ENCODE measurements at regions not wholly inside any gene's neighbourhood (a gene's known extent, or its start where the extent isn't known, plus 50 kb on each side); places are given as distances from the start of the nearest gene placed in this dataset.

DNA sequence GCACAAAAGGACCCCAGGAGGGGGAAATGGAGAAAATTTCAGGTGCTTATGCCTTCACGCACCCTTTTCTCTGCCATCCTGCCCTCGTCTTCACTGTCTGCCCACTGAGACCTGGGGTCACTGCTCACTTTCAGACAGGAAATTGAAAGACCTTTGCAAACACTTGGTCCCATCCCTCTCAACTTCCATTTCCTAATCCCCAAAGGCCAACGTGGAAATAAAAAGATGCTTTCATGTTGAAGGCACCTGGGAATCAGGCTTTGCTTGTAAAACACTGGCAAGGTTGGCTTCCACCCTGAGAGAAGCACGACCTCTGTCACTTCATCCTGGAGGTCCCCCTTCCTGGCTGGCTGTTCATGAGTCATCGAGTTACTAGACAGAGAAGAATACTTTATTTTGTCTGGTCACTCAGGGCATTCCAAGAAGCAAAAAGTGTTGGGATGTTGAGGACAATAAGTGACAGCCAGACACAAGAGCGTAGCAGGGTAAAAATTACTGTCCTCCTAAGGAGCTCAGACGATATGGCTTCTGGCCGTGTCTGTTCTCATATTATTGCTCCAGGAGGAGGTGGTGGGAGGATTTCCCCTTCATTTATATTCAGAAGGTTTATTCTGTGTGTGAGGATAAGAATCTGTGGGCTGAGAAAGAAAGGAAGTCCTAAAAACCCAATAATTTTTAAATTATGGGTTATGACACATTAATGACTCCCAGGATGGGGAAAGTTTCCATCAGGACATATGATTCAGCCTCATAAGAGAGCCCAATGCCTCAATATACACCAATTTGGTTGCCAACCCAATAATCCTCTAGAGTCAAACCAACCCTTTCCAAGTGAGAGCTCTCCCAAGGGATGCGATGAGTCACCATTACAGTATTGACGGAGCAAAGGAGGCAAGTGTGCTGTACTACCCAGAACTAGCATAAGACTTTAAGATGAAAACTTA lies 409.0 kb downstream of the COG6 start:
- Histone ChIP-seq H3K79me2 (ENCODE audit: low read depth) (no peaks in the 10 kb centered on the region), H3K27me3 (no peaks in the 10 kb centered on the region), H3K9ac (no peak overlapping the region), H3F3A (ENCODE audit: low read depth) (no peaks in the 10 kb centered on the region), H3K4me1 (no peaks in the 10 kb centered on the region), H3K27ac (no peak overlapping the region), H2AFZ (replicated peaks) (no peak overlapping the region), H3K36me3 (no peaks in the 10 kb centered on the region), H3K4me3 (no peak overlapping the region), H4K20me1 (ENCODE audit: low read depth) (no peaks in the 10 kb centered on the region), H3K9me3 (ENCODE audit: low read depth) (no peaks in the 10 kb centered on the region), H3K4me2 (no peak overlapping the region)
- Mint-ChIP-seq H3K9me3 (no peaks in the 10 kb centered on the region), H3K36me3 (no peaks in the 10 kb centered on the region), H3K4me3 (no peak overlapping the region), H3K27me3 (ENCODE audit: insufficient read depth, low read depth) (peaks cover 4% of the 10 kb centered on the region), H3K4me1 (peaks cover 11% of the 10 kb centered on the region), H3K27ac (no peak overlapping the region)
- TF ChIP-seq EZH2phosphoT487 (IDR thresholded peaks at IDR 0.05) = no peak
- TF ChIP-seq, protein P1, sequence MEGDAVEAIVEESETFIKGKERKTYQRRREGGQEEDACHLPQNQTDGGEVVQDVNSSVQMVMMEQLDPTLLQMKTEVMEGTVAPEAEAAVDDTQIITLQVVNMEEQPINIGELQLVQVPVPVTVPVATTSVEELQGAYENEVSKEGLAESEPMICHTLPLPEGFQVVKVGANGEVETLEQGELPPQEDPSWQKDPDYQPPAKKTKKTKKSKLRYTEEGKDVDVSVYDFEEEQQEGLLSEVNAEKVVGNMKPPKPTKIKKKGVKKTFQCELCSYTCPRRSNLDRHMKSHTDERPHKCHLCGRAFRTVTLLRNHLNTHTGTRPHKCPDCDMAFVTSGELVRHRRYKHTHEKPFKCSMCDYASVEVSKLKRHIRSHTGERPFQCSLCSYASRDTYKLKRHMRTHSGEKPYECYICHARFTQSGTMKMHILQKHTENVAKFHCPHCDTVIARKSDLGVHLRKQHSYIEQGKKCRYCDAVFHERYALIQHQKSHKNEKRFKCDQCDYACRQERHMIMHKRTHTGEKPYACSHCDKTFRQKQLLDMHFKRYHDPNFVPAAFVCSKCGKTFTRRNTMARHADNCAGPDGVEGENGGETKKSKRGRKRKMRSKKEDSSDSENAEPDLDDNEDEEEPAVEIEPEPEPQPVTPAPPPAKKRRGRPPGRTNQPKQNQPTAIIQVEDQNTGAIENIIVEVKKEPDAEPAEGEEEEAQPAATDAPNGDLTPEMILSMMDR (IDR thresholded peaks at IDR 0.05) = no peak
- no peak for DNase-seq (ENCODE audit: low spot score)

- Histone ChIP-seq H3K27me3 (no peaks in the 10 kb centered on the region), H3F3A (ENCODE audit: low read depth) (no peaks in the 10 kb centered on the region), H3K27ac (no peak overlapping the region), H3K79me2 (ENCODE audit: low read depth) (no peaks in the 10 kb centered on the region), H3K9ac (no peak overlapping the region), H3K4me2 (no peak overlapping the region), H3K4me3 (no peak overlapping the region), H3K36me3 (no peaks in the 10 kb centered on the region), H3K4me1 (peaks cover 3% of the 10 kb centered on the region), H3K9me3 (ENCODE audit: low read depth) (no peaks in the 10 kb centered on the region), H4K20me1 (ENCODE audit: low read depth) (no peaks in the 10 kb centered on the region), H2AFZ (replicated peaks) (no peak overlapping the region)
- no peaks in the 10 kb centered on the region for H3K36me3 Mint-ChIP-seq
- H3K27ac Mint-ChIP-seq = no peak overlapping the region
- no peaks in the 10 kb centered on the region for H3K9me3 Mint-ChIP-seq
- H3K4me3 Mint-ChIP-seq = no peak overlapping the region
- DNase-seq (ENCODE audit: low spot score) = peak; percentile 75
- peaks cover 9% of the 10 kb centered on the region for H3K27me3 Mint-ChIP-seq (ENCODE audit: insufficient read depth, low read depth)
- peaks cover 9% of the 10 kb centered on the region for H3K4me1 Mint-ChIP-seq
- TF ChIP-seq, protein P1 (IDR thresholded peaks at IDR 0.05) = peak; percentile 84
- TF ChIP-seq EZH2phosphoT487 (IDR thresholded peaks at IDR 0.05) = no peak
- TF ChIP-seq EZH2 (IDR thresholded peaks at IDR 0.05) = no peak
Observed at GRCh38 chr13:40069173-40070044, 413.9 kb downstream of the COG6 start.

DNA sequence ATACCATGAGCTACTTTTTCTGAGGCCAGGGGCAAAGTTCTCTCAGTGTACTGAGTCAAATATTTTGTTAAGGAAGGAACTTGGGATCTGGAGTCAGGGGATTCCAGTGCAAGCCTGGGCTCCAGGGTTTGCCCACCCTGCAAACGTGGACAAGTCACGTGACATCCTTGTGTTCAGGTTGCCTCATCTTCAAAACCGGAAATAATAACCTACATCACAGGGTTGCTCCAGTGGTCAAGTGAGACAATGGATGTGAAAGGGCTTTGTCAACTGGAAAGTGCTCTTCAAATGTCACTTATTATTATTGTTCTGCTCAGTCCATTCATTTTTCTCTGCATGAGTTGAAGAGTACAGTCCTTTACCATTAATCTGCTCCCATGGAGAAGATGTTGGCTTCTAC lies 414.9 kb downstream of the COG6 start:
- no peak for TF ChIP-seq EZH2phosphoT487 (IDR thresholded peaks at IDR 0.05)
- Mint-ChIP-seq H3K4me1 (peaks cover 14% of the 10 kb centered on the region), H3K27me3 (ENCODE audit: insufficient read depth, low read depth) (peaks cover 11% of the 10 kb centered on the region), H3K9me3 (no peaks in the 10 kb centered on the region), H3K36me3 (no peaks in the 10 kb centered on the region), H3K27ac (no peak overlapping the region), H3K4me3 (no peak overlapping the region)
- Histone ChIP-seq H3K27me3 (no peaks in the 10 kb centered on the region), H3K4me2 (no peak overlapping the region), H3F3A (ENCODE audit: low read depth) (no peaks in the 10 kb centered on the region), H3K4me1 (peaks cover 6% of the 10 kb centered on the region), H4K20me1 (ENCODE audit: low read depth) (no peaks in the 10 kb centered on the region), H3K36me3 (no peaks in the 10 kb centered on the region), H3K27ac (no peak overlapping the region), H2AFZ (replicated peaks) (no peak overlapping the region), H3K4me3 (no peak overlapping the region), H3K79me2 (ENCODE audit: low read depth) (no peaks in the 10 kb centered on the region), H3K9me3 (ENCODE audit: low read depth) (no peaks in the 10 kb centered on the region), H3K9ac (no peak overlapping the region)
- DNase-seq (ENCODE audit: low spot score) = no peak
